ENCODE measurements at regions not wholly inside any gene's neighbourhood (a gene's known extent, or its start where the extent isn't known, plus 50 kb on each side); places are given as distances from the start of the nearest gene placed in this dataset.

GRCh38 chr22:49668402-49668801, 159.3 kb downstream of the BRD1 start:
- TF ChIP-seq ZNF565 (CRISPR knock-in tag; conservative IDR thresholded peaks at IDR 0.05; ENCODE audit: low read depth) (no peak), OSR1 (CRISPR knock-in tag; IDR thresholded peaks at IDR 0.05) (no peak), ISL1 (CRISPR knock-in tag; IDR thresholded peaks at IDR 0.05) (no peak), TCF4 (CRISPR knock-in tag; IDR thresholded peaks at IDR 0.05; ENCODE audit: borderline replicate concordance) (no peak), GLIS3 (CRISPR knock-in tag; IDR thresholded peaks at IDR 0.05) (no peak), PATZ1 (CRISPR knock-in tag; IDR thresholded peaks at IDR 0.05; ENCODE audit: borderline replicate concordance) (no peak), ZNF8 (CRISPR knock-in tag; IDR thresholded peaks at IDR 0.05) (no peak), RARB (CRISPR knock-in tag; IDR thresholded peaks at IDR 0.05) (no peak)

Measured in SK-N-SH treated with all-trans-retinoic acid at 6 μM for 48 hours (cell line).